NCI-H1048 (cell line): ENCODE measurements at regions not wholly inside any gene's neighbourhood (a gene's known extent, or its start where the extent isn't known, plus 50 kb on each side); places are given as distances from the start of the nearest gene placed in this dataset.

Experiments used
- DNase-seq: peaks from one replicate; lab custom pipeline; 2025; lab: John Stamatoyannopoulos, UW

DNA sequence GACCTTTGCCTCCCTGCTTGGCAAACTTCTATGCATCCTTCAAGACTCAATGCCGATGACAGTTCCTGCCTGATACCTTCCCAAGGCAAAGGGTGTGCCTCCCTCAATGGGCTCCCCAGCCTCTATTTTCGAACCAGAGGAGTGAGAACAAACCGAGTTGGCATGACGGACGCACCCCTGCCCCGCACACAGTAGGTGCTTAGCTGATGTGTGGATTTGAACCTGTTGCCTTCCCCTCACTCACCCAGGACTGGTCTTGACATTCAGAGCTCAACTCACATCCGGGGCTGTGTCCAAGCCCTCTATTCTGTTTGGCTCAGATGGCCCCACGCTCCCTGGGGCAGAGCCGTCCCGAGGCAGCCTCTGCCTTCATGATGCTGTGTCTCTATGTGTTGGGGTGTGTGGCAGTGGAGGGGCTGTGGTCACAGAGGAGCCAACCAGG lies 52.2 kb upstream of the SLC6A11 start:
- DNase-seq, result no peak

DNA sequence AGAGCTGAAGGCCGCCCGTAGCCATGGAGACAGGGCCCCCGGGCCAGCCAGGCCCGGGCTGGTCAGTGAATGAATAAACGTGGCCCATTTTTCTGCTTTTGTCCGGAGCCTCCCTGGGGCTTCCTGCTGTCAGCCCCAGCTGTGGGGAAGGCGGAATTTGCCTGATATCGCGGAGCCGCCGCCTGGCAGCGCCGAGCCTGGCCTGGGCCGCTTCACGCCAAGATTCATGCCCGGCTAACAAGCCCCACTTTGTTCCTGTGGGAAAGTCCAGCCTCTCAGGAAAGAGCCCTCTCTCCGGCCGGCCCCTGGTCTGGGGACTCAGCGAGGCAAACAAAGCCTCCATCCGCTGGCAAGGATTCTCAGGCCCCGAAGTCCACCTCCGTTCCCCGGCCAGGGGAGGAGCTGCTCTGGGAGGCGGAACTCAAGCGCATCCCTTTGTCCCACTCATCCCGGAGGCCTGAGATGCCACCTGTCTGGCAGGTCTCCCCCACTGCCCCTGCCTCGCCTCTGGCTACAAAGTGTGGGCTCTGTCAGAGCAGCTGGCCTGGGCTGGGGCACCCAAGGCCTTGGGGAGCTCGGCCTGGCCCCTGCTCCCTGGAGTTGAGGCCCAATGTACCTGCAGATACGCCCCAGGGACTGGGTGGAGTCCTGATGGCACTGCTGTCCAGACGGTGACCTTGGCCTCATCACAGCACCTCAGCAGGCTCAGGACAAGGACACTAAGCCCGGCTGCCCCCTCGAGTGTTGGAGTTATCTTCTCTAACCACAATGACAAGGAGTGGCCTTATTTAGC lies 51.6 kb upstream of the SLC6A11 start:
- DNase-seq, result no peak

- no peak for DNase-seq
Measured at GRCh38 chr3:10766049-10766705, 49.9 kb upstream of the SLC6A11 start.
